Thyroid gland (tissue), 4 donors: ENCODE measurements at regions not wholly inside any gene's neighbourhood (a gene's known extent, or its start where the extent isn't known, plus 50 kb on each side); places are given as distances from the start of the nearest gene placed in this dataset.

Experiments used
- DNase-seq, 2 donors: peaks; one replicate each; pipeline ENCODE4 v3.0.0-alpha.2; 2019
- H3K27ac ChIP-seq, 3 donors: fragments of 200-600 bp; sonication (generic); 1 replicate in 2 of 3; 2 replicates in 1 of 3; pipeline ENCODE4 v1.5.1; 2016 to 2019; ENCODE audit warnings: mild to moderate bottlenecking in 1 of 3, moderate library complexity in 1 of 3
- H3K27me3 ChIP-seq: fragments of 200-600 bp; sonication (generic); one replicate; pipeline ENCODE4 v1.5.1; 2019
- H3K36me3 ChIP-seq, 2 donors: fragments of 200-600 bp; sonication (generic); one replicate each; pipeline ENCODE4 v1.5.1; 2016 to 2019
- H3K4me1 ChIP-seq, 2 donors: fragments of 200-600 bp; sonication (generic); one replicate each; pipeline ENCODE4 v1.5.1; 2017 to 2019
- H3K4me3 ChIP-seq, 3 donors: fragments of 200-600 bp; sonication (generic); replicated peaks in 1 of 3; 1 replicate in 2 of 3; 2 replicates in 1 of 3; pipeline ENCODE4 v1.5.1; 2016; ENCODE audit warnings: mild to moderate bottlenecking in 1 of 3
- H3K9me3 ChIP-seq: fragments of 200-600 bp; sonication (generic); one replicate; pipeline ENCODE4 v1.5.1; 2017
- POLR2A ChIP-seq, 2 donors: fragments of 450-650 bp; IDR thresholded peaks; one replicate each; pipeline ENCODE4 v1.6.1; 2017; ENCODE audit warnings: antibody characterized with exemption in 2 of 2, mild to moderate bottlenecking in 2 of 2, moderate library complexity in 1 of 2
- WGBS, 2 donors: methylation state at CpG; one replicate each; pipeline ENCODE4 v1.1.5; 2017; 5-methylcytosine and 5-hydroxymethylcytosine counted together
- intact Hi-C: fragments of 100-400 bp; cut with DNase I; formaldehyde crosslinking; loops from one replicate; pipeline ENCODE4 v1.15.1; 2023
- TF ChIP-seq, protein P1 (sequence below), 6 experiments: fragments of 200-600 bp in 3 of 6; fragments of 450-650 bp in 3 of 6; sonication (generic) in 3 of 6; IDR thresholded peaks; one replicate each; pipeline ENCODE4 v1.5.1; 2016 to 2019; ENCODE audit warnings: antibody characterized with exemption in 6 of 6, mild to moderate bottlenecking in 2 of 6, inconsistent platforms in 1 of 6, moderate library complexity in 1 of 6

- no peaks in the 10 kb centered on the region for H3K9me3 ChIP-seq
- no peak overlapping the region for H3K4me3 ChIP-seq
- H3K27me3 ChIP-seq, result no peaks in the 10 kb centered on the region
- H3K27ac ChIP-seq, result no peak overlapping the region
- no peaks in the 10 kb centered on the region for H3K4me1 ChIP-seq
- no peak for DNase-seq
- intact Hi-C loops, result no loop called here
- no peaks in the 10 kb centered on the region for H3K36me3 ChIP-seq
- TF ChIP-seq POLR2A (IDR thresholded peaks at IDR 0.05), result no peak
- TF ChIP-seq, protein P1, sequence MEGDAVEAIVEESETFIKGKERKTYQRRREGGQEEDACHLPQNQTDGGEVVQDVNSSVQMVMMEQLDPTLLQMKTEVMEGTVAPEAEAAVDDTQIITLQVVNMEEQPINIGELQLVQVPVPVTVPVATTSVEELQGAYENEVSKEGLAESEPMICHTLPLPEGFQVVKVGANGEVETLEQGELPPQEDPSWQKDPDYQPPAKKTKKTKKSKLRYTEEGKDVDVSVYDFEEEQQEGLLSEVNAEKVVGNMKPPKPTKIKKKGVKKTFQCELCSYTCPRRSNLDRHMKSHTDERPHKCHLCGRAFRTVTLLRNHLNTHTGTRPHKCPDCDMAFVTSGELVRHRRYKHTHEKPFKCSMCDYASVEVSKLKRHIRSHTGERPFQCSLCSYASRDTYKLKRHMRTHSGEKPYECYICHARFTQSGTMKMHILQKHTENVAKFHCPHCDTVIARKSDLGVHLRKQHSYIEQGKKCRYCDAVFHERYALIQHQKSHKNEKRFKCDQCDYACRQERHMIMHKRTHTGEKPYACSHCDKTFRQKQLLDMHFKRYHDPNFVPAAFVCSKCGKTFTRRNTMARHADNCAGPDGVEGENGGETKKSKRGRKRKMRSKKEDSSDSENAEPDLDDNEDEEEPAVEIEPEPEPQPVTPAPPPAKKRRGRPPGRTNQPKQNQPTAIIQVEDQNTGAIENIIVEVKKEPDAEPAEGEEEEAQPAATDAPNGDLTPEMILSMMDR (IDR thresholded peaks at IDR 0.05), result no peak
These were observed 151.9 kb upstream of the MYL2 start for GRCh38 chr12:111072299-111072698.

- WGBS, 2 donors, result 94 to 96% methylated on average over 3 to 4 of the region's 4 CpGs
- TF ChIP-seq POLR2A (IDR thresholded peaks at IDR 0.05), result no peak
- TF ChIP-seq, protein P1 (IDR thresholded peaks at IDR 0.05), result no peak
- no peak overlapping the region for H3K27ac ChIP-seq
- no peaks in the 10 kb centered on the region for H3K4me1 ChIP-seq
- H3K36me3 ChIP-seq, result no peaks in the 10 kb centered on the region
- no peaks in the 10 kb centered on the region for H3K9me3 ChIP-seq
- no peak for DNase-seq
- no peaks in the 10 kb centered on the region for H3K27me3 ChIP-seq
- intact Hi-C loops, result no loop called here
- H3K4me3 ChIP-seq, result no peak overlapping the region
These were observed 149.5 kb upstream of the MYL2 start for GRCh38 chr12:111069886-111070285.

DNA sequence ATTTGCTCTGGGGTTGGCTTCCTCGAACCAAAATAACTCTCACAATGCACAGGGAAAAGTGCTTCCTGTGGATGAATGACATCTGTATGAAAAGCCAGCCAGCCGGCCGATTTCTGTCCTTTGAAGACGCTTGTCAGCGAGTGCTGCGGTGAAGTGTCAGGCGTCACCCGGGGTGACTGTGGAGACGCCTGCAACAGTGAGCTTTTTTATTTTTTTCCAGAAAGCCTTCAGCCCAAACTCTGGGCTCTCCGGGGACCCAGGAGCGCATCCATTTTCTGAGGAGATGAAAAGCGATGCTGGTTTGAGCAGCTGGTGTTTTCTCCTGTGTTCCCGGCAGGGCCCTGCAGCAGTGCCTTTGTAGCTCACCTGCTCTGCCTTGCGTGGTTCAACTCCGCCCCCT, 147.9 kb upstream of the MYL2 start:
- TF ChIP-seq, protein P1 (IDR thresholded peaks at IDR 0.05), result no peak
- TF ChIP-seq POLR2A (IDR thresholded peaks at IDR 0.05), result no peak
- H3K4me1 ChIP-seq, result no peaks in the 10 kb centered on the region
- no peaks in the 10 kb centered on the region for H3K27me3 ChIP-seq
- no peak for DNase-seq
- no peaks in the 10 kb centered on the region for H3K9me3 ChIP-seq
- H3K27ac ChIP-seq, result no peak overlapping the region
- intact Hi-C loops, result no loop called here
- H3K36me3 ChIP-seq, result no peaks in the 10 kb centered on the region
- WGBS, 2 donors, result 68 to 69% methylated on average over 14 to 15 of the region's 15 CpGs
- no peak overlapping the region for H3K4me3 ChIP-seq

DNA sequence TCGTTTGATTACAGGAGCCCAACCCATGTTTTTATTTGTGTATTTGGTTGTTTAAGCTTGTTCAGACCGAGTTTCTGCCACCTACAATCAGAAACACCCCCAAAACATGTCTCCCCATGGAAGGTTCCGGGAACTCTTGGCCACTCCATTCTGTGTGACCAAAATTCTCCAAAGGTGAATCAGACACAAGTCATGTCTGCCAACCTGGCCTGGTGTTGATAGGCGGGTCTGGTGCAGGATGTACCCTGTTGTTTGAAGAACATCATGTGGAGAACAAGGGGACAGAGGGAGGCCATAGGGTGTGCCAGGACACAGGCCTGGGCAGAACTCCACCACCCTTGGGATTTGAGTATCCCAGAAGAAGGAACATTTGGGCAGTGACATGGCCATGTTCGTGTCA, 147.1 kb upstream of the MYL2 start:
- H3K27me3 ChIP-seq, result no peaks in the 10 kb centered on the region
- intact Hi-C loops, result no loop called here
- no peaks in the 10 kb centered on the region for H3K9me3 ChIP-seq
- no peak for DNase-seq
- 87 to 92% methylated on average over 5 of the region's 5 CpGs for WGBS, 2 donors
- H3K36me3 ChIP-seq, result no peaks in the 10 kb centered on the region
- H3K27ac ChIP-seq, result no peak overlapping the region
- H3K4me3 ChIP-seq, result no peak overlapping the region
- no peaks in the 10 kb centered on the region for H3K4me1 ChIP-seq
- TF ChIP-seq, protein P1 (IDR thresholded peaks at IDR 0.05), result no peak
- no peak for TF ChIP-seq POLR2A (IDR thresholded peaks at IDR 0.05)

DNA sequence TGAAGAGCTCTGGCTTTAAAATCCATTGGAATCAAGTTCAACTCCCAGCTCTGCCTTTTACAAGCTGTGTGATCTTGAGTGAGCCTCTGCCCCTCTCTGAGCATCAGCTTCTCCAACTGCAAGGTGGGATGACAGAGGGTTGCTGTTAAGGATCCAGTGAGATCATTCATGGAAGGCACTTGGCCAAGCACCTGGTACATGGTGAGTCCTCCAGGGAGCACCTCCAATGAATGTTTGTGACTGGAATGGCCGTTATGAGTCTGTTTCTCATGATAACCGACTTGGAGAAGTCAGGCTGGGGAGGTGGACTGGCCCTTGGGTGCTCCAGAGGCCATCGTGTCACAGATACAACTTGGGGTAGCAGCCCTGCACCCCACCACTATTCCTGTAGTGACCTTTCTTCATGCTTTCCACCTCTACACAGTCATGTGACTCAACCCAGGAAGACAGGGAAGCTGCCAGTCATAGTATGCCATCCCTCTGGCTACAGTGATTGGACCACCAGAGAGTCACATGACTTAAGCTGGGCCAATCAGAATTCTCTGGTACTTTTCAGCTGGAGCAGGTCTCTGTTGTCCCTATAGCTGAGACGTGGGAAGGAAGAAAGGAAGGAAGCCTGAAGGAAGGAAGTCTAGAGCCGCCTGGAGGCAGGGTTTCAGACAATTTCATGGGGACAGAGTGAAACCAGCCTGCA, 146.5 kb upstream of the MYL2 start:
- intact Hi-C loops, result no loop called here
- no peak overlapping the region for H3K27ac ChIP-seq
- DNase-seq, result no peak
- no peaks in the 10 kb centered on the region for H3K36me3 ChIP-seq
- no peaks in the 10 kb centered on the region for H3K9me3 ChIP-seq
- no peak for TF ChIP-seq POLR2A (IDR thresholded peaks at IDR 0.05)
- TF ChIP-seq, protein P1 (IDR thresholded peaks at IDR 0.05), result no peak
- WGBS, 2 donors, result 81 to 86% methylated on average over 3 to 5 of the region's 5 CpGs
- no peaks in the 10 kb centered on the region for H3K27me3 ChIP-seq
- H3K4me1 ChIP-seq, result no peaks in the 10 kb centered on the region
- H3K4me3 ChIP-seq, result no peak overlapping the region
